ENCODE measurements at regions not wholly inside any gene's neighbourhood (a gene's known extent, or its start where the extent isn't known, plus 50 kb on each side); places are given as distances from the start of the nearest gene placed in this dataset.
"Not testable (repeated sequence)": the region's sequence is repeated elsewhere in the genome, so short reads cannot be mapped to it uniquely, and the experiment has no call there.

DNA sequence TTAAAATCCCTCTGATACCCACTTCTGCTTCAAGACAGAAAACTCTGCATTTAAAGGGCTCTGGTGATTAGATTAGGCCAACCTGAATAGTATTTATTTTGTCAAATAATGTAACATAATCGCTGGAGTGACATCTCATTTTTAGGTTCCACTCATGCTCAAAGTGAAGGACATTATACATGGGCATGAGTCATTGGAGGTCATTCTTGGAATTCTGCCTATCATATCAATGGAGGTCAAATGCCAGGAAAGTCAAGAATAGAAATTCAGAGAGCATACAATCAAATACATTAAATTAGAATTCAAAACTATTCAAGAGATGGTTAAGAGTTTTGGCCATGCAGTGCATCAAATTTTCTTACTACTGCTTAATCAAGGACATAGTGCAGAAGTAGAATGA, 50.8 kb upstream of the PRSS1 start:
- DNase-seq (ENCODE audit: low read depth), result no peak

DNA sequence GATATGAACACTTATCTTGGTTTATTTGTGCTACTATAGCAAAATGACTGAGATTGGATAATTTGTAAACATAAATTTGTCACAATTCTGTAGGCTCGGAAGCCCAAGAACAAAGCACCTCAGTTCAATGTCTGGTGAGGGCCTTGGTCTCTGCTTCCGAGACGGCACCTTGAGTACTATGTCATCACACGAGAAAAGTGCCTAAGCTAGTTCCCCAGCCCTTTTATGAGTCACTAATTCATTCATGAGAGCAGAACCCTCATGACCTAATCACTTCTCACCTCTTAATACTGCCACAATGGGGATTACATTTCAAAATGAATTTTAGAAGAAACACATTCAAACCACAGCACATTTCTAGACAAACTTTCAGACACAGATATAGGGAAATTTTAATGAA, 52.0 kb upstream of the PRSS1 start:
- no peak for DNase-seq (ENCODE audit: low read depth)

DNA sequence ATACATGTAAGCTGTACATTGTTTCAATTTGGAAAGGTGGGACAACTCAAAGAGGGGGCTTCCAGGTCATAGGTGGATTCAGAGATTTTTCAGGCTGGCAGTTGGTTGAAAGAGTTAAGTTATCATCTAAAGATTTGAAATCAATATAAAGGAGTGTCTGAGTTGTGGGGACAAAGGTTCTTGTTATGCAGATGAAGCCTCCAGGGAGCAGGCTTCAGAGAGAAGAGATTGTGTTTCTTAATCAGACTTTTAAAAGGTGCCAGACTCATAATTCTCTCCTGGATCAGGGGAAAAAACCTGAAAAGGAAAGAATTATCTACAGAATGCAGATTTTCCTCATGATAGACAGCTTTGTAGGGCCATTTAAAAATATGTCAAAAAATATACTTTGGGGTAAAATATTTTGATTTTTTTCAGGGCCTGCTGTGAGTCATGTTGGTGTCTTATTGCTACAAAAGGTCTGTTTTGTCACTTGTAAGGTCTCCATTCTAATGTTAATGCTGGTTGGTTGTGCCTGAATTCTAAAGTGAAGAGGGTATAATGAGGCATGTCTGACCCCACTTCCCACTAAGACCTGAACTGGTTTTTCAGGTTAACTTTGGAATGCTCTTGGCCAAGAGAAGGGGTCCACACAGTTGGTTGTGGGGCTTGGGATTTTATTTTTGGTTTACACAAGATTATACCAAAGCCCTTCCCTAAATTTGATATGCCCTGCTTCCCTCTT, 52.7 kb upstream of the PRSS1 start:
- no peak for DNase-seq (ENCODE audit: low read depth)

DNA sequence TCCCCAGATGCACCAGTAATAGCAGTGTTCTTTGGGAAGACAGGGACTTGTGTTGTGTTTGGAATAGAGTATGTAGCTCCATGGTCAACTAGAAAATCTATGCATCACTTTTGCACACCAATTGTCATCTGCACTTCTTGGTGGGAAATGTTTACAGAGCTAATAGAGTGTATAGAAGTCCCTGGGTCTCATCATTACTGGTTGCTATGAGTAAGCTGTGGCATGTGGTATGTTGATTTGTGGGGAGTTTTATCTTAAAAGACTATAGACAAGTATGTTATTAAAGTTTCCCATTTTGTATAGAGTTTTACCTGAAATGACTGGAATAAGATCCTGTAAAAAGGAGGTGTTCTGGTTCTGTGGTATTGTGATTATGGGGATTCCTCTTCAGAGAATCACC, 55.4 kb upstream of the PRSS1 start:
- no peak for DNase-seq (ENCODE audit: low read depth)

GRCh38 chr7:142690554-142691182, 58.6 kb upstream of the PRSS1 start:
- DNase-seq (ENCODE audit: low read depth), result no peak

DNA sequence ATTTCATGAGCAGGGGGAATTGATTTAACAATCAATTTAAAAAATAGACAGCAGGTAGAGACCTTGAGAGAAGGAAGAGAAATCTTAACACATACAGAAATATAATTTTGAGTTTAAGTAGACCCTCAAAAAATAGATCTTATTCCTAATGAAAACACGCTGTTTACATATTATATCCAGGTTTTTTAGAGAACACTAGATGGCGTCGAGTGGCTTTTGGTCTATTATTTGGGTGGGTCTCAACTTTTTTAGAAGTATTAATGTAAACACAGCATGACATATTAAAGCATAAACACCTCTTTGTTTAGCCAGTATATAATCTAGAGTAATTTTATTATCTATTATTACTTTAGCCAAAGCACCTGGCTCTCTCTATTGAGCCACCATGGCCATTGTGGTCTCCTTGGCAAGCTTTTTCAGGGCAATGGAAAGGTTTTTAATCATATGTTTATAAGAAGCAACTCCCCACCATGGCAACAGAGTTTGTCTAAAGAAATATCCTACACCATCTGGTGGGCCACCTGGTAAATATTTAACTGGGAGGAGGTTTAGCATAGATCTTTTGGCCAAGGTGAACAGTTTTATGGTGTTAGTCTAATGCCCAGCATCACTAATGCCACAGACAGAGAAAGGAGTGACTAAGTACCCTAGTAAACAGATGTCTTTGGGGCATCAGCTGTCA, 59.7 kb upstream of the PRSS1 start:
- DNase-seq (ENCODE audit: low read depth), result no peak

- no peak for DNase-seq (ENCODE audit: low read depth)
These were observed 63.3 kb upstream of the PRSS1 start for GRCh38 chr7:142685877-142686508.

DNA sequence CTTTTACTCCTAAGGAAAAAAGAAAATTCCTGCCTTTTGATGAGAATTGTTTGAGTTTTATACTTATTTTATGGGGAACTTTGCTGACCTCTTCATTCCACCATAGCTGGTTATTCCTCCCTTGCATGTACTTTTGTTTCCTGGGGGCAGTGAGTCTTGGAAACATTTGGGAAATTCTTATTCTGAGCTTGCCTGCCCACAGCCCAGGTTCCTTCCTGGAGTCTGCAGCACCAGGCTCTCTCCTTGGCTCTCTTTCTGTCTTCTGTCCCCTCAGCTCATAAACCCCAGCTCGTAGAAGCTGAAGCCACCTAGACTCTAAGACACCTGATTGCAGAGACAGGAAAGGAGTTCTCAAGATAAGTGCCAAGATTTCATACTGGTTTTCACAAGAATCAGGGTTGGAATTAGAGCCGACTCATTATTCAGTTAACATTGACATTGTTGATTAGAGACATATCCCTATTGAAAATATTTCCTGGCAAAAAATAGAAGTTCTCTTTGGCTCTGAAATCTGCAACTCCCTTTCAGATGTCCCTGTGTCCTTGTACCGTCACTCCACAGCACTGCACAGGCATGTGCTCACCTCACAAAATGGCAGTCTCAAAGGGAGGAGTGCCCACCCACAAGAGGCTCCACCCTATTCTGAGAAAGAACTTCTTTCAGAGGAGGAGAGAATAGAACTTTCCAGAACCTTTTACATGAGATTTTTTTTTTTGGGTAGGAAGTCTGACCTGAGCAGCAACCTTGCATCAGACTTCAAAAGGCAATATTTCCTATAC, 67.8 kb upstream of the PRSS1 start:
- no peak for DNase-seq (ENCODE audit: low read depth)

DNA sequence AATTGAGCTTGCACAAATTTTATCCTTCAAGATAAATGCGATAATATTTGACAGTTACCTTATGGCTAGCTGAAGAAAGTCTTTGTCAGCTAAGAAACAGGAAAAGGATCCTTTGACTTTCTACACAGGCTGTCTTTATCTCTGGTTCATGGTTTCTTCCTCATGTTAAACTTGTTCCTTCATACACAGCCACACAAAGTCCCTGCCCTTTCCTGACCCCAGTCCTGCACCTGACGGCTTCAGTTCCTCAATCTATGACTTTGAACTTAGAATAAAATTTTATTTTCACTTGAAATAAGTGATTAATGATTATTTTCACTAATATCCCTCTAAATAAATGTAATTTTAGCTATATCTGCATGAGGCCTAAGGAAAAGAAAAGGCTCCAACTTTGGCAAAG, 77.8 kb upstream of the PRSS1 start:
- DNase-seq (ENCODE audit: low read depth), result no peak

GRCh38 chr7:142670511-142670910, 78.8 kb upstream of the PRSS1 start:
- no peak for DNase-seq (ENCODE audit: low read depth)

DNA sequence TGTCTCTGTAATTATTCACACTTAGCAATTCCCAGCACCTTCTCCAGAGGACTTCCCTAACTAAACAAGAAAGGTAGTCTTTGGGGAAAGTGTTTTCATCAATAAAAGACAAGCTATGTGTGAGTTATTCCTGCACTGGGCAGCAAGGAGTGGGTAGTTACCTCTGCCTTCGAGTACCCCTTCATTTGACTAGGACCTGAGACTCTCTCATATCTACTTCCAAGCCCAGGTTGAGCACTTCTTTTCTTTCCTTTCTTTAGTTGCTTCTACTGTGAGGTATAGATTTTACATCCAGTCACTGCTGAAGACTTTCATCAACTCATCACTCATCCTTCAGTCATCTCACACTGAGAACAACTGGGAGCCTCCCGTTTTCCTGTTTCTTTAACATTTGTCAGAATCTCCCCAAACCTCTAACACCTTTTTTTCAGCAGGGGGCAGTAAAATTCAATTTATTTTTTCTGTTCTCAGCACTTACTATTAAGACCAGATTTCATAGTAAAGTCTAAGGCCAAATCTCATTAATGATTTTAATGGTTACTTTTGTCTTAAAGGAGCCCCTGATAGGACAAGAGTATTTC, 80.1 kb upstream of the PRSS1 start:
- DNase-seq (ENCODE audit: low read depth), result no peak

DNA sequence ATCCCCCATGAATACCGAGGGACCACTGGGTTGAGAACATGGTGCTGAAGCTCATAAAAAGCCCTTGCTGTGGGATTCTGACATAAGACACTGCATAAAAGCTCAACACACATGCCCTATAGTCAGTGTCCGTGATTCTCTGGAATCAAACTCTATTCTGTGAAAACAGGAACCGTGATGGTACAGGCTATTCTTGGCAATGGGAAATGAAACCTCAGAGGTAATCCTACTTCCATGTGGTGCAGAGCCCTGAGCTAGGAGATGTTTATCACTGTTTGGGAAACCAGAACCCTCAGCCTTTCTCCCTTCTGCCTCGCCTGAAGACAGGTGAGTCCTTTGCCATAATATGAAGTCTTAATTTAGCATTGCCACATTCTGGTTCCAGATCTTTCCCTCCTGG, 80.8 kb upstream of the PRSS1 start:
- no peak for DNase-seq (ENCODE audit: low read depth)

GRCh38 chr7:142657376-142657775, 91.9 kb upstream of the PRSS1 start:
- no peak for DNase-seq (ENCODE audit: low read depth)

DNA sequence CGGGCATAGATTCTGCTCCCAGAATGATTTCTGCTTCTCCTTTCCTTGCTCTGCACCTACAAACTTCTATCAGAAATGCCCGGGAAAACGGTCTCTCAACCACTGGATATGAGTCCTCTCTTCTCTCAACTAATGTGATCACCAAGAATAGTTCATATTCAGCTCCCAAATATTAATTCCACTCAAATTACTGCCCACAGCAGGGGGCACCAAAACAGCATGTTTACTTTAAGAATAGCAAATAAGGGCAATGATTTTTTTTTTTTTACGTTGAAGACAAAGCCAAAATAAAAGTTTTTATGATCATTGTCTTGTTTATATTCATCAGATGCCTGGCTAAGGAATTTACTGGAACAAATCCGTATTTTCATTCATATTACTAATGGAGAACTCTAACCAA, 94.9 kb upstream of the PRSS1 start:
- no peak for DNase-seq (ENCODE audit: low read depth)

- DNase-seq (ENCODE audit: low read depth), result no peak
These were observed 101.5 kb upstream of the PRSS1 start for GRCh38 chr7:142647749-142648148.

- DNase-seq (ENCODE audit: low read depth), result no peak
These were observed 102.7 kb upstream of the PRSS1 start for GRCh38 chr7:142646386-142647140.

DNA sequence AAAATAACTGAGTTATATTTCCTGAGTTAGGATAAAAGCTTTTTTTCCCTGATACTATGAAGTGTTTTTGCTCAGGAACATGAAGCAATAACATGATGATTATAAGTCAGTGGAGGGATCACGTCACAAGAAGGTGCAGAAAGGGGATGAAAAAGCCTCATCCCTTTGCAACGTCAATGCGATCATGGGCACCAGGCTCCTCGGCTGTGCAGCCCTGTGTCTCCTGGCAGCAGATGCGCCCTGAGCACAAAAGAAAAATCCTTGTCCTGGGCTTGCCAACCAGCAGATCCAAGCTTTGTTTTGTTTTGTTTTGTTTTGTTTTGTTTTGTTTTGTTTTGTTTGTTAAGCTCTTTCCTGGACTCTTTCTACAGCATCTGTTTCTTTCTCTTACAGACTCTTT, 103.5 kb upstream of the PRSS1 start:
- no peak for DNase-seq (ENCODE audit: low read depth)

GRCh38 chr7:142642316-142642715, 107.0 kb upstream of the PRSS1 start:
- no peak for DNase-seq (ENCODE audit: low read depth)

GRCh38 chr7:142641252-142641651, 108.0 kb upstream of the PRSS1 start:
- DNase-seq (ENCODE audit: low read depth), result not testable (repeated sequence)

- no peak for DNase-seq (ENCODE audit: low read depth)
These were observed 110.7 kb upstream of the PRSS1 start for GRCh38 chr7:142638581-142638980.

- DNase-seq (ENCODE audit: low read depth), result no peak
These were observed 112.0 kb upstream of the PRSS1 start for GRCh38 chr7:142637240-142637639.

Data from GM04504 (cell line).